Tibial nerve (tissue), 4 donors: ENCODE measurements at regions not wholly inside any gene's neighbourhood (a gene's known extent, or its start where the extent isn't known, plus 50 kb on each side); places are given as distances from the start of the nearest gene placed in this dataset.

Experiments
- CTCF ChIP-seq, 5 experiments: fragments of 200-600 bp in 3 of 5; fragments of 450-650 bp in 2 of 5; sonication (generic) in 3 of 5; IDR thresholded peaks; one replicate each; pipeline ENCODE4 v1.5.1; 2016 to 2019; ENCODE audit warnings: antibody characterized with exemption in 5 of 5, mild to moderate bottlenecking in 3 of 5, moderate library complexity in 2 of 5
- EP300 ChIP-seq, 2 donors: sonication (generic); formaldehyde crosslinking; IDR thresholded peaks; one replicate each; pipeline ENCODE4 v1.6.1; 2017; ENCODE audit warnings: antibody characterized with exemption in 2 of 2, mild to moderate bottlenecking in 1 of 2
- POLR2A ChIP-seq, 2 donors: fragments of 450-650 bp; IDR thresholded peaks; one replicate each; pipeline ENCODE4 v1.6.1; 2017; ENCODE audit warnings: antibody characterized with exemption in 2 of 2, mild to moderate bottlenecking in 2 of 2, moderate library complexity in 2 of 2

- TF ChIP-seq CTCF (IDR thresholded peaks at IDR 0.05) (no peak), POLR2A (IDR thresholded peaks at IDR 0.05) (no peak), EP300 (IDR thresholded peaks at IDR 0.05) (no peak)
These were observed 358.7 kb upstream of the NR3C2 start for GRCh38 chr4:148800940-148801339.
